ENCODE measurements at regions not wholly inside any gene's neighbourhood (a gene's known extent, or its start where the extent isn't known, plus 50 kb on each side); places are given as distances from the start of the nearest gene placed in this dataset.

DNA sequence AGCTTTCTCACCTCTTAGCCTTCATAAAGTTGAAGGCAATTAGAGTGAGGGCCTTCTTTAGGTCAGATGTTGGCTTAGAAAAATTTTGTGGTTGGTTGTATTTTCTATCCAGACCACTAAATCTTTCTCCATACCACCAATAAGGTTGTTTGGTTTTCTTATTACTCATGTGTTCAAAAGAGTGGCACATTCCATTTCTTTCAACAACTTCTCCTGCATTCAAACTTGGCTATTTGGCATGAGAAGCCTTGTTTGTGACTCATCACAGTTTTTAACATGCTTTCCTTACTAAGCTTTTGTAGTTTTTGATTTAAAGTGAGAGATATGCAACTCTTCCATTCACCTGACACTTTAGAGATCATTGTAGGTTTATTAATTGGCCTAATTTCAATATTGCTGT lies 949.6 kb downstream of the TBC1D32 start:
- no peaks in the 10 kb centered on the region for H3K27me3 ChIP-seq (ENCODE audit: insufficient read depth, poor library complexity, severe bottlenecking)
- DNase-seq (ENCODE audit: low read depth in 1 of 2, low spot score in 1 of 2): no peak
- no peak overlapping the region for H3K4me3 ChIP-seq (replicated peaks; ENCODE audit: insufficient read depth, low read length)
- no peak for TF ChIP-seq POLR2AphosphoS5 (IDR thresholded peaks at IDR 0.05; ENCODE audit: low read depth)
- TF ChIP-seq, protein P1, sequence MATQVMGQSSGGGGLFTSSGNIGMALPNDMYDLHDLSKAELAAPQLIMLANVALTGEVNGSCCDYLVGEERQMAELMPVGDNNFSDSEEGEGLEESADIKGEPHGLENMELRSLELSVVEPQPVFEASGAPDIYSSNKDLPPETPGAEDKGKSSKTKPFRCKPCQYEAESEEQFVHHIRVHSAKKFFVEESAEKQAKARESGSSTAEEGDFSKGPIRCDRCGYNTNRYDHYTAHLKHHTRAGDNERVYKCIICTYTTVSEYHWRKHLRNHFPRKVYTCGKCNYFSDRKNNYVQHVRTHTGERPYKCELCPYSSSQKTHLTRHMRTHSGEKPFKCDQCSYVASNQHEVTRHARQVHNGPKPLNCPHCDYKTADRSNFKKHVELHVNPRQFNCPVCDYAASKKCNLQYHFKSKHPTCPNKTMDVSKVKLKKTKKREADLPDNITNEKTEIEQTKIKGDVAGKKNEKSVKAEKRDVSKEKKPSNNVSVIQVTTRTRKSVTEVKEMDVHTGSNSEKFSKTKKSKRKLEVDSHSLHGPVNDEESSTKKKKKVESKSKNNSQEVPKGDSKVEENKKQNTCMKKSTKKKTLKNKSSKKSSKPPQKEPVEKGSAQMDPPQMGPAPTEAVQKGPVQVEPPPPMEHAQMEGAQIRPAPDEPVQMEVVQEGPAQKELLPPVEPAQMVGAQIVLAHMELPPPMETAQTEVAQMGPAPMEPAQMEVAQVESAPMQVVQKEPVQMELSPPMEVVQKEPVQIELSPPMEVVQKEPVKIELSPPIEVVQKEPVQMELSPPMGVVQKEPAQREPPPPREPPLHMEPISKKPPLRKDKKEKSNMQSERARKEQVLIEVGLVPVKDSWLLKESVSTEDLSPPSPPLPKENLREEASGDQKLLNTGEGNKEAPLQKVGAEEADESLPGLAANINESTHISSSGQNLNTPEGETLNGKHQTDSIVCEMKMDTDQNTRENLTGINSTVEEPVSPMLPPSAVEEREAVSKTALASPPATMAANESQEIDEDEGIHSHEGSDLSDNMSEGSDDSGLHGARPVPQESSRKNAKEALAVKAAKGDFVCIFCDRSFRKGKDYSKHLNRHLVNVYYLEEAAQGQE (IDR thresholded peaks at IDR 0.05; ENCODE audit: insufficient replicate concordance, low read depth): no peak
- no peak for TF ChIP-seq SPI1 (IDR thresholded peaks at IDR 0.05; ENCODE audit: borderline replicate concordance, low read depth)
- no peak for TF ChIP-seq GABPA (IDR thresholded peaks at IDR 0.05; ENCODE audit: low read depth)
- TF ChIP-seq CTCF (IDR thresholded peaks at IDR 0.05; ENCODE audit: insufficient read depth, low read length): no peak
- no peak overlapping the region for H3K27ac ChIP-seq (replicated peaks)

DNA sequence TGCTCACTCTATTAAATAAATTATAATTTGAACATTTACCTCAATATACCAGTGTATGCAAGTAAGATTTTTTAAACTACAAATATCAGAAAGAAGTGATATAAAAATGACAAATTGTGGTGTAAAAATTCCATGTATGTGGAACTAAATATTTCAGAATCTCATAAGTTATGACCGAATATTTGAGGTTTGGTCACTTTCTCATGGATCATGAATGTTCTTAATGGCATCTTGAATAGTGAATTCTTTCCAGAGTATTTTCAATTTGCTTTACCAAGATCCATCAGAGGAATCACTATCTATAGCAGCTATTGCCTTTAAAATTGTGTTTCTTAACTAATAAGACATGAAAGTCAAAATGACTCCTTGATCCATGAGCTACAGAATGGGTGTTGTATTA lies 950.6 kb downstream of the TBC1D32 start:
- no peak overlapping the region for H3K4me3 ChIP-seq (replicated peaks; ENCODE audit: insufficient read depth, low read length)
- no peak overlapping the region for H3K27ac ChIP-seq (replicated peaks)
- no peaks in the 10 kb centered on the region for H3K27me3 ChIP-seq (ENCODE audit: insufficient read depth, poor library complexity, severe bottlenecking)
- TF ChIP-seq POLR2AphosphoS5 (IDR thresholded peaks at IDR 0.05; ENCODE audit: low read depth) (no peak), CTCF (IDR thresholded peaks at IDR 0.05; ENCODE audit: insufficient read depth, low read length) (no peak), GABPA (IDR thresholded peaks at IDR 0.05; ENCODE audit: low read depth) (no peak), SPI1 (IDR thresholded peaks at IDR 0.05; ENCODE audit: borderline replicate concordance, low read depth) (no peak)
- TF ChIP-seq, protein P1 (IDR thresholded peaks at IDR 0.05; ENCODE audit: insufficient replicate concordance, low read depth): no peak
- no peak for DNase-seq (ENCODE audit: low read depth in 1 of 2, low spot score in 1 of 2)

- Histone ChIP-seq H3K27ac (replicated peaks) (no peak overlapping the region), H3K4me3 (replicated peaks; ENCODE audit: insufficient read depth, low read length) (no peak overlapping the region), H3K27me3 (ENCODE audit: insufficient read depth, poor library complexity, severe bottlenecking) (no peaks in the 10 kb centered on the region)
- TF ChIP-seq POLR2AphosphoS5 (IDR thresholded peaks at IDR 0.05; ENCODE audit: low read depth) (no peak), CTCF (IDR thresholded peaks at IDR 0.05; ENCODE audit: insufficient read depth, low read length) (peak; percentile 33)
- peak in 1 of 2 experiments; percentile 5 for DNase-seq (ENCODE audit: low read depth in 1 of 2, low spot score in 1 of 2)
Observed at GRCh38 chr6:120378582-120379220, 955.6 kb downstream of the TBC1D32 start.

DNA sequence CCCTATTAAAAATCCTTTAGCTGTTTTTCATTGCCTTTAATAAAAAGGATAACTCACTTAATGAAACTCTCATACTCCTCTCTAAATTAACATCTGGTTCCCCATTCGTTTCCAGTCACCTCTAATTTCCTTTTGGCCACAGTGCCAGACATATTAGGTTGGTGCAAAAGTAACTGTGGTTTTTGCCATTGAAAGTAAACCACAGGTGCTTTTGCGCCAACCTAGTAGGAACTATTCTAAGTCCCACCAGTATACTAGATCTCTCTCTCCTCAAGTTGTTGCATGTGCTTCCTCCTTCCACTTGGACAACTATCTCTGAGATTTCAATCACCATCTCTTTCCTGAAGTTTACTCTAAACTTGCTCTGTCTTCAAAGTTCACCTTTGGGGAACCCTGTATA lies 961.1 kb downstream of the TBC1D32 start:
- TF ChIP-seq CTCF (IDR thresholded peaks at IDR 0.05; ENCODE audit: insufficient read depth, low read length): no peak
- TF ChIP-seq POLR2AphosphoS5 (IDR thresholded peaks at IDR 0.05; ENCODE audit: low read depth): no peak
- TF ChIP-seq, protein P1 (IDR thresholded peaks at IDR 0.05; ENCODE audit: insufficient replicate concordance, low read depth): no peak
- no peak for TF ChIP-seq GABPA (IDR thresholded peaks at IDR 0.05; ENCODE audit: low read depth)
- no peak for TF ChIP-seq SPI1 (IDR thresholded peaks at IDR 0.05; ENCODE audit: borderline replicate concordance, low read depth)
- no peak overlapping the region for H3K4me3 ChIP-seq (replicated peaks; ENCODE audit: insufficient read depth, low read length)
- DNase-seq (ENCODE audit: low read depth in 1 of 2, low spot score in 1 of 2): no peak
- no peak overlapping the region for H3K27ac ChIP-seq (replicated peaks)
- no peaks in the 10 kb centered on the region for H3K27me3 ChIP-seq (ENCODE audit: insufficient read depth, poor library complexity, severe bottlenecking)

All from HL-60 (cell line).